ENCODE measurements at regions not wholly inside any gene's neighbourhood (a gene's known extent, or its start where the extent isn't known, plus 50 kb on each side); places are given as distances from the start of the nearest gene placed in this dataset.

GRCh38 chr9:78821126-78821822 is 524.3 kb downstream of the PSAT1 start (continued):
- no peak for TF ChIP-seq KDM1A (IDR thresholded peaks at IDR 0.05; ENCODE audit: borderline replicate concordance, low read length)
